ENCODE measurements at regions not wholly inside any gene's neighbourhood (a gene's known extent, or its start where the extent isn't known, plus 50 kb on each side); places are given as distances from the start of the nearest gene placed in this dataset.

DNA sequence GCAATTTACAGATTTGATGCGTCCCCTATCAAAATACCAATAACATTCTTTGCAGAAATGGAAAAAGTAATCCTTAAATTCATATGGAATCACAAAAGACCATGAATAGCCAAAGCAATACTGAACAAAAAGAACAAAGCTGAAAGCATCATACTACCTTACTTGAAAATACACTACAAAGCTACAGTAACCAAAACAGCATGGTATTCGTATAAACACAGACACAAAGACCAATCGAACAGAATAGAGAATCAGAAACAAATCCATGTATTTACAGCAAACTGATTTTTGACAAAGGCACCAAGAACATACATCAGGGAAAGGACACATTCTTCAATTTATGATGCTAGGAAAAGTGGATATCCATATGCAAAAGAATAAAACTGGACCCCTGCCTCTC lies 206.5 kb upstream of the PDE10A start:
- TF ChIP-seq, protein P1, sequence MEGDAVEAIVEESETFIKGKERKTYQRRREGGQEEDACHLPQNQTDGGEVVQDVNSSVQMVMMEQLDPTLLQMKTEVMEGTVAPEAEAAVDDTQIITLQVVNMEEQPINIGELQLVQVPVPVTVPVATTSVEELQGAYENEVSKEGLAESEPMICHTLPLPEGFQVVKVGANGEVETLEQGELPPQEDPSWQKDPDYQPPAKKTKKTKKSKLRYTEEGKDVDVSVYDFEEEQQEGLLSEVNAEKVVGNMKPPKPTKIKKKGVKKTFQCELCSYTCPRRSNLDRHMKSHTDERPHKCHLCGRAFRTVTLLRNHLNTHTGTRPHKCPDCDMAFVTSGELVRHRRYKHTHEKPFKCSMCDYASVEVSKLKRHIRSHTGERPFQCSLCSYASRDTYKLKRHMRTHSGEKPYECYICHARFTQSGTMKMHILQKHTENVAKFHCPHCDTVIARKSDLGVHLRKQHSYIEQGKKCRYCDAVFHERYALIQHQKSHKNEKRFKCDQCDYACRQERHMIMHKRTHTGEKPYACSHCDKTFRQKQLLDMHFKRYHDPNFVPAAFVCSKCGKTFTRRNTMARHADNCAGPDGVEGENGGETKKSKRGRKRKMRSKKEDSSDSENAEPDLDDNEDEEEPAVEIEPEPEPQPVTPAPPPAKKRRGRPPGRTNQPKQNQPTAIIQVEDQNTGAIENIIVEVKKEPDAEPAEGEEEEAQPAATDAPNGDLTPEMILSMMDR (IDR thresholded peaks at IDR 0.05), result no peak
- TF ChIP-seq POLR2A (IDR thresholded peaks at IDR 0.05), result no peak
- TF ChIP-seq EP300 (IDR thresholded peaks at IDR 0.05), result no peak
- no peak for TF ChIP-seq POLR2AphosphoS5 (IDR thresholded peaks at IDR 0.05)
